GM12878 (cell line): ENCODE measurements at regions not wholly inside any gene's neighbourhood (a gene's known extent, or its start where the extent isn't known, plus 50 kb on each side); places are given as distances from the start of the nearest gene placed in this dataset.

Experiments used
- ATAC-seq: fragments of 200-7000 bp; cut with Tn5 transposase; 3 replicates; pipeline ENCODE4 v1.9.1; 2020; ENCODE audit warnings: mild to moderate bottlenecking, moderate library complexity
- BruUV-seq: library from RNA; stranded (reverse); fragments of 400-500 nt; replicated peaks from 2 replicates; lab custom pipeline; 2021; lab: Mats Ljungman, UMichigan
- CTCF ChIA-PET: fragments of 300-600 bp; sonication (Branson Sonifier 250); formaldehyde crosslinking; extraction: SDS; loops from one replicate; lab custom pipeline; 2021; ENCODE audit warnings: inconsistent platforms; lab: Yijun Ruan, JAX
- POLR2A ChIA-PET: fragments of 350-600 bp; formaldehyde crosslinking; extraction: SDS; loops from one replicate; lab custom pipeline; 2021; ENCODE audit warnings: inconsistent platforms; lab: Charles Lee
- RAD21 ChIA-PET: fragments of 300-600 bp; sonication (Branson Sonifier 250); formaldehyde crosslinking; loops from one replicate; lab custom pipeline; 2023; ENCODE audit warnings: antibody characterized with exemption; ENCODE audit not compliant: unreplicated experiment; lab: Charles Lee
- SMC1A ChIA-PET: fragments of 300-600 bp; sonication (Branson Sonifier 250); formaldehyde crosslinking; loops from one replicate; lab custom pipeline; 2023; ENCODE audit not compliant: unreplicated experiment, uncharacterized antibody; lab: Charles Lee
- DNase-seq: peaks from one replicate; pipeline ENCODE4 v3.0.0-alpha.2; 2011; ENCODE audit warnings: low read depth, low spot score
- FAIRE-seq: peaks from 3 replicates; lab custom pipeline; 2011; peaks lifted over from hg19 to GRCh38; lab: Jason Lieb, UNC
- H2AFZ ChIP-seq: 2 replicates; pipeline ENCODE4 v1.6.0; 2011; ENCODE audit warnings: low read depth, low read length, control low read depth; ENCODE audit not compliant: control insufficient read depth
- H3K27ac ChIP-seq: 2 replicates; pipeline ENCODE4 v1.5.1; 2011; ENCODE audit warnings: control low read depth; ENCODE audit not compliant: control insufficient read depth, insufficient read depth
- H3K27me3 ChIP-seq, 2 experiments: replicated peaks in 1 of 2; 2 replicates each; pipeline versions ENCODE4 v1.6.0 to v1.6.1; 2011; ENCODE audit warnings: low read length in 1 of 2; ENCODE audit not compliant: control insufficient read depth in 2 of 2, insufficient read depth in 2 of 2
- H3K36me3 ChIP-seq, 2 experiments: 2 replicates each; pipeline ENCODE4 v1.5.1; 2011; ENCODE audit warnings: low read length in 1 of 2; ENCODE audit not compliant: control insufficient read depth in 2 of 2, insufficient read depth in 2 of 2
- H3K4me1 ChIP-seq: 2 replicates; pipeline ENCODE4 v1.6.1; 2011; ENCODE audit warnings: mild to moderate bottlenecking, low read length, moderate library complexity, mixed read lengths; ENCODE audit not compliant: control insufficient read depth, insufficient read depth
- H3K4me2 ChIP-seq: 2 replicates; pipeline ENCODE4 v1.6.0; 2011; ENCODE audit warnings: control low read depth; ENCODE audit not compliant: control insufficient read depth, insufficient read depth
- H3K4me3 ChIP-seq: fragments of 200-600 bp; sonication (generic); 2 replicates; pipeline ENCODE4 v1.5.1; 2016
- H3K79me2 ChIP-seq: 2 replicates; pipeline ENCODE4 v1.6.0; 2011; ENCODE audit warnings: low read length; ENCODE audit not compliant: control insufficient read depth, insufficient read depth
- H3K9ac ChIP-seq: 2 replicates; pipeline ENCODE4 v1.8.0; 2011; ENCODE audit warnings: low read length, control low read depth, mixed read lengths; ENCODE audit not compliant: control insufficient read depth, insufficient read depth
- H3K9me3 ChIP-seq: replicated peaks from 3 replicates; pipeline ENCODE4 v1.5.1; 2011; ENCODE audit warnings: mild to moderate bottlenecking, low read length; ENCODE audit not compliant: control insufficient read depth, insufficient read depth
- H4K20me1 ChIP-seq: 2 replicates; pipeline ENCODE4 v1.6.0; 2011; ENCODE audit not compliant: control insufficient read depth, insufficient read depth
- GABPA ChIP-seq: IDR thresholded peaks from 2 replicates; pipeline ENCODE4 v1.6.1; 2014; ENCODE audit warnings: antibody characterized with exemption, low read depth, mild to moderate bottlenecking, inconsistent platforms
- JUNB ChIP-seq: IDR thresholded peaks from 2 replicates; pipeline ENCODE4 v1.6.1; 2016; ENCODE audit warnings: antibody characterized with exemption, mild to moderate bottlenecking
- RCOR1 ChIP-seq: conservative IDR thresholded peaks from 2 replicates; pipeline ENCODE4 v1.6.1; 2012; ENCODE audit warnings: low read depth, low read length, improper control_type of control experiment
- SMC3 ChIP-seq: IDR thresholded peaks from 2 replicates; pipeline ENCODE4 v1.6.1; 2011; ENCODE audit warnings: low read length, improper control_type of control experiment, borderline replicate concordance
- ZBED1 ChIP-seq: IDR thresholded peaks from 2 replicates; pipeline ENCODE4 v1.6.1; 2016; ENCODE audit warnings: borderline replicate concordance
- ZNF622 ChIP-seq: fragments of 450-650 bp; IDR thresholded peaks from 2 replicates; pipeline ENCODE4 v1.6.1; 2017; ENCODE audit warnings: mild to moderate bottlenecking, inconsistent platforms
- ZSCAN29 ChIP-seq: fragments of 450-650 bp; IDR thresholded peaks from 2 replicates; pipeline ENCODE4 v1.6.1; 2017; ENCODE audit warnings: mild to moderate bottlenecking, moderate library complexity
- WGBS: methylation state at CpG from one replicate; pipeline ENCODE4 v1.1.6; 2016; ENCODE audit warnings: low lambda C conversion rate; ENCODE audit not compliant: insufficient replicate concordance, insufficient coverage; ENCODE audit errors: missing lambda C conversion rate; 5-methylcytosine and 5-hydroxymethylcytosine counted together
- in situ Hi-C: fragments of 300-500 bp; cut with MboI; formaldehyde crosslinking; loops from 9 replicates; pipeline ENCODE4 v1.14.3; 2018; ENCODE audit warnings: mixed read lengths
- intact Hi-C: fragments of 100-400 bp; cut with micrococcal nuclease; formaldehyde crosslinking; loops from one replicate; pipeline ENCODE4 v1.14.2; 2022; ENCODE audit not compliant: unreplicated experiment
- TF ChIP-seq, protein P1 (sequence below): fragments of 150-350 bp; IDR thresholded peaks from 2 replicates; pipeline ENCODE4 v1.6.1; 2016; ENCODE audit warnings: low read depth, low read length
- TF ChIP-seq, protein P2 (sequence below): IDR thresholded peaks from 2 replicates; pipeline ENCODE4 v1.6.1; 2011; ENCODE audit warnings: low read depth, mild to moderate bottlenecking, low read length, moderate library complexity, borderline replicate concordance; ENCODE audit errors: extremely low read depth

DNA sequence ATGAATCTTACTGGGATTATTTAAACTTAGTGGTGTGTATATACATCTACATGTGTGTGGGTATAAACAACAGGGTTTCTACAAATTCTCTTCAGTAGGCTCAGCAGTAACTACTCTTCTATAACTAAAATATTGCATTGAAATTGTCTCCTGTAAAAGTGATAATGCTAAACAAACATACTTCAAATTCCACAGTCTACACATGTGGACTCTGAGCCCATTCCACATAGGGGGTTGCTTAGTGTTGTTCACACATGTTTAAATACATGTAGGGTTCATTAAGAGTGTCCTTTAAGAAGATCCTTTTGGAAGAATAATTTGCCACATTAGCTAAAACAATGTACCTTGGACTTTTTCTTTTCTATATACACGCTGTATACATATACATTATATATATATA, 152.8 kb upstream of the VRK2 start:
- Histone ChIP-seq H3K79me2 (no peaks in the 10 kb centered on the region), H2AFZ (peak overlapping the region; percentile 26; the same call in 1 of the 2 replicates), H3K27me3 (no peaks in the 10 kb centered on the region)
- in situ Hi-C loops (no loop called here), intact Hi-C loops (loop anchor here (1.0 to 2.0 kb wide), 2 partner anchors 9 to 15 kb away; no protein-coding TSS in a partner anchor)
- no peak for TF ChIP-seq GABPA
- TF ChIP-seq JUNB = no peak
- no peak for TF ChIP-seq ZNF622
- no peak for TF ChIP-seq ZSCAN29
- TF ChIP-seq, protein P1, sequence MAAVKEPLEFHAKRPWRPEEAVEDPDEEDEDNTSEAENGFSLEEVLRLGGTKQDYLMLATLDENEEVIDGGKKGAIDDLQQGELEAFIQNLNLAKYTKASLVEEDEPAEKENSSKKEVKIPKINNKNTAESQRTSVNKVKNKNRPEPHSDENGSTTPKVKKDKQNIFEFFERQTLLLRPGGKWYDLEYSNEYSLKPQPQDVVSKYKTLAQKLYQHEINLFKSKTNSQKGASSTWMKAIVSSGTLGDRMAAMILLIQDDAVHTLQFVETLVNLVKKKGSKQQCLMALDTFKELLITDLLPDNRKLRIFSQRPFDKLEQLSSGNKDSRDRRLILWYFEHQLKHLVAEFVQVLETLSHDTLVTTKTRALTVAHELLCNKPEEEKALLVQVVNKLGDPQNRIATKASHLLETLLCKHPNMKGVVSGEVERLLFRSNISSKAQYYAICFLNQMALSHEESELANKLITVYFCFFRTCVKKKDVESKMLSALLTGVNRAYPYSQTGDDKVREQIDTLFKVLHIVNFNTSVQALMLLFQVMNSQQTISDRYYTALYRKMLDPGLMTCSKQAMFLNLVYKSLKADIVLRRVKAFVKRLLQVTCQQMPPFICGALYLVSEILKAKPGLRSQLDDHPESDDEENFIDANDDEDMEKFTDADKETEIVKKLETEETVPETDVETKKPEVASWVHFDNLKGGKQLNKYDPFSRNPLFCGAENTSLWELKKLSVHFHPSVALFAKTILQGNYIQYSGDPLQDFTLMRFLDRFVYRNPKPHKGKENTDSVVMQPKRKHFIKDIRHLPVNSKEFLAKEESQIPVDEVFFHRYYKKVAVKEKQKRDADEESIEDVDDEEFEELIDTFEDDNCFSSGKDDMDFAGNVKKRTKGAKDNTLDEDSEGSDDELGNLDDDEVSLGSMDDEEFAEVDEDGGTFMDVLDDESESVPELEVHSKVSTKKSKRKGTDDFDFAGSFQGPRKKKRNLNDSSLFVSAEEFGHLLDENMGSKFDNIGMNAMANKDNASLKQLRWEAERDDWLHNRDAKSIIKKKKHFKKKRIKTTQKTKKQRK = no peak
- TF ChIP-seq SMC3 = no peak
- TF ChIP-seq ZBED1 = no peak
- TF ChIP-seq RCOR1 = no peak
- TF ChIP-seq, protein P2, sequence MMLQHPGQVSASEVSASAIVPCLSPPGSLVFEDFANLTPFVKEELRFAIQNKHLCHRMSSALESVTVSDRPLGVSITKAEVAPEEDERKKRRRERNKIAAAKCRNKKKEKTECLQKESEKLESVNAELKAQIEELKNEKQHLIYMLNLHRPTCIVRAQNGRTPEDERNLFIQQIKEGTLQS = no peak
- TF ChIP-seq, all 136 proteins: peak for 0
- BruUV-seq = no TSS peak
- ChIA-PET SMC1A (interaction anchor here (0.5 to 10.5 kb wide), 12 partner anchors 11 to 241 kb away, joined by 3 to 159 read pairs (median 6); no protein-coding TSS in a partner anchor), POLR2A (interaction anchor here (0.6 to 3.9 kb wide), 4 partner anchors 10 to 158 kb away, joined by 3 to 24 read pairs (median 4); no protein-coding TSS in a partner anchor), CTCF (interaction anchor here (0.6 to 5.6 kb wide), 5 partner anchors 10 to 187 kb away, joined by 3 to 32 read pairs (median 4); no protein-coding TSS in a partner anchor), RAD21 (interaction anchor here (0.8 to 6.3 kb wide), 6 partner anchors 10 to 134 kb away, joined by 4 to 66 read pairs (median 18); no protein-coding TSS in a partner anchor)
- Histone ChIP-seq H3K4me1 (peaks cover 33% of the 10 kb centered on the region), H3K4me3 (no peak overlapping the region), H3K9ac (no peak overlapping the region), H3K9me3 (no peaks in the 10 kb centered on the region; the same call in 2 of the 3 replicates), H3K27ac (peak overlapping the region; percentile 72), H3K36me3 (no peaks in the 10 kb centered on the region), H3K4me2 (no peak overlapping the region; the same call in 1 of the 2 replicates), H4K20me1 (no peaks in the 10 kb centered on the region)
- no peak for ATAC-seq
- FAIRE-seq = no peak
- no peak for DNase-seq
- 80% methylated on average over 1 of the region's 1 CpG for WGBS
